DMS 273 (cell line): ENCODE measurements at regions not wholly inside any gene's neighbourhood (a gene's known extent, or its start where the extent isn't known, plus 50 kb on each side); places are given as distances from the start of the nearest gene placed in this dataset.
"Not testable (repeated sequence)": the region's sequence is repeated elsewhere in the genome, so short reads cannot be mapped to it uniquely, and the experiment has no call there.

ENCODE experiments used
- DNase-seq: peaks from one replicate; lab custom pipeline; 2025; ENCODE audit not compliant: unreplicated experiment; lab: John Stamatoyannopoulos, UW

DNA sequence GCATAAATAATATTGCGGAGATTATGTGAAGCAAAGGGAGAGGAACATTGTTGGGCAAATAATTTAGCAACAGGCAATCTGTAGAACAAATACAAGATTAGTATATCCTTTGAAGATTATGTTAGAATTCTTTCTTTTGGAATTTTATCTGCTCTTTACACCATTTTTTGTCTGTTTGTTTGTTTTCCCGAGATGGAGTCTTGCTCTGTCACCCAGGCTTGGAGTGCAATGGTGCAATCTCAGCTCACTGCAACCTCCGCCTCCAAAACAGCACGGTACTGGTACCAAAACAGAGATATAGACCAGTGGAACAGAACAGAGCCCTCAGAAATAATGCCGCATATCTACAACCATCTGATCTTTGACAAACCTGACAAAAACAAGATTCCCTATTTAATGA is 250.3 kb downstream of the FSIP2 start:
- DNase-seq = not testable (repeated sequence)

DNA sequence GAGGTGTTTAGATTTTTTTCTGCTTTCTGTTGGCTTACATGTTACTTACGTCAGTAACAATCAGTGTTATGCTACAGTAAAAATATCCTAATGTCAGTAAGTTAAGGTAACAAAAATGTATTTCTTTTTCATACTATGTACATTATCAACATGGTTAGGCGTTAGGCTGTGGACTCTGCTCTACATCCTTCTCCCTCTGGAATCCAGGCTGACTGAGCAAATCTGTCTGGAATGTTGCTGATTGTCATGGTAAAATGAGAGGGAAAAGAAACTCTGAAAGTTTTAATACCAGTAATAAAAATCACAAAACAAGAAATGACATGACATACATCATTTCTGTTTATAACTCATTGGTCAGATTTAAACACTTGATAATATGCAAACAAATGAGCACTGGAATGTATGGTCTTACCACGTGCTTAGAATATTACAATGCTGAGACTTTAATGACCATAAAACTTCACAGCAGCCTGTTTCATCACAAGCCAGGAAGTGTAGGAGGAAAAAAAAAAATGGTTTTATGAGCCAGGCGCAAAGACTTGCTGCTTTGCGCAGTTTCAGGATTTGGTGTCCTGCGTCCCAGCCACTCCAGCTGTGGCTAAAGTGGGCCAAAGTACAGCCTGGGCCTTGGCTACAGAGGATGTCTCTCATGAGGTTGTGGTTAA is 252.4 kb downstream of the FSIP2 start:
- no peak for DNase-seq

DNA sequence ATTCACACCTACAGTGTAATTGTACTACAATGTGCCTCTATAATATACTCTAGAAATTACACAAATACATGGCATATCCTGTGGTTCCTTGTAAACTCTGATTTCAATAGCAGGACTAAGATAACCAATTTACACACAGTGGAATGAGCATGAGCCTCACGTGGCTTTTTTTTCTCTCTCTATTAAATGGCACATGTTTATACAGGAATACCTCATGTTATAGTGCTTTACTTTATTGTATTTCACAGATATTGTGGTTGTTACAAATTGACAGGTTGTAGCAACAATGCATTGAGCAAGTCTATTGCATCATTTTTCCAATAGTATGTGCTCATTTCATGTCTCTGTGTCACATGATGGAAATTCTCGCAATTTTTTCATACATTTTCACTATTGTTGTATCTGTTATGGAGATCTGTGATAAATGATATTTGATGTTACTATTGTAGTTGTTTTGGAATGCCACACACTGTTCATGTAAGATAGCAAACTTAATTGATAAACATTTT is 260.0 kb downstream of the FSIP2 start:
- no peak for DNase-seq

DNA sequence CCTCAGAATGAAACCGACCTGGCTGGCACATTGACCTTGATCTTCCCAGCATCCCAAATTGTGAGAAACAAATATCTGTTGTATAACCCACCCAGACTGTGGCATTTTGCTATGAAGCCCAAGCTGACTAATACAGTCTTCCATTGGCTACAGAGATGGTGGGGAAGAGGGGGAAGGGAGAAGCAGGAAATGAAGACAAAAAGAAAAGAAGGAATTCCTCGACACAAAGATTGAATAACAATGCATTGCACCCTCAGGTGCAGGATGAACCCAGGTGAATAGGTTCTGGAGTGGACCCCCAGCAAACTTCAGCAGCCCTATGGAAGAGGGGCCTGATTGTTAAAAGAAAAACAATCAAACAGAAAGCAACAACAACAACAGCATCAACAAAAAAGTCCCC is 270.7 kb downstream of the FSIP2 start:
- DNase-seq = no peak

DNA sequence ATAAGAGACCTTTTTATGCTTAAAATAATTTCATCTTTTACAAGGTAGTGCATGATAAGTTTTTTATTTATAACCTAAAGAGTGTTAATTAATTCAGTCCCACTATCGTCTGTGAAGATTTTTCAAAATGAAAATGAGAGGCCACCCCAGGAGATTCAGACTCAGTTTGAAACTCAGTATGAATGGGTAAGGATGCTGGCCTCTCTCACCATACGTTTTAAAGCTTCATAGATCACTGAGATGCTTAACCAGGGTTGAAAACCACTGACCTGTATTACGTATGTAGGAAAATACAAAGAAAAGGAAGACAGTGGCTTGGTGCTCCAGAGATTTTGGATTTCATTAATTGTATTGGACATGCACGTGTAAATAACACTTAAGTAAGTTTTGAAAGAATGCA is 278.7 kb downstream of the FSIP2 start:
- DNase-seq = no peak

DNA sequence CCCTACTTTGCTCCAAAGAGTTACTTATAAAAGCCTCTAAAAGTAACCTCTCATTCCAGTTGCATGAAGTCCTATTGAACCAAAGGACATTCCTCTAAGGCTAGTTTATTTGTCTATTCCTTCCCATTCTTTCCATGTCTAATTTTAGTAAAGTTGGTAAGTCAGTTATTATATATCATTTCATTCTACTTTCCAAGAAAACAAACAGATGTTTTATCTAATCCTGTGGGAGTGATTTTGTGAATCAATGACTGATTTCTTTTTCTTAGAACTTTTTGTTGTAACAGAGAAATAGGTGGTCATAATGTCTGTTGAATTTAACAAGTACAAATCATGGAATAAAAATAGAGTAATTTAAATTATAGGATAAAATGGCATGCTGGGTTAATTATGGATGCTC is 286.3 kb downstream of the FSIP2 start:
- DNase-seq = no peak

DNA sequence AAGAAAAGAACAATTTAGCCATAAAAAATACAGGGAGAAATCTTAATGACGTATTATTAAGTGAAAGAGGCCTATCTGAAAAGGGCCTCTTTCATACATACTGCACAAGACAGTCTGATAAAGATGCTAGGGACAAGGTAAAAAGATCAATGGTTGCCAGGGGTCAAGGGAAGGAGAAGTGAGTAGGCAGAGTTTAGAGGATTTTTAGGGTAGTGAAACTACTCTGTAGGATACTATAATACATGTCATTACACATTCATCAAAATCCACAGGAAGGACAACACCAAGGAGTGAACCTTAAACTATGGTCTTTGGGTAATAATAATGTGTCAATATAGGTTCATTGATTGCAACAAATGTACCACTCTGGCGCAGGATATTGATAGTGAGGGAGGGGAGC is 289.3 kb downstream of the FSIP2 start:
- no peak for DNase-seq

DNA sequence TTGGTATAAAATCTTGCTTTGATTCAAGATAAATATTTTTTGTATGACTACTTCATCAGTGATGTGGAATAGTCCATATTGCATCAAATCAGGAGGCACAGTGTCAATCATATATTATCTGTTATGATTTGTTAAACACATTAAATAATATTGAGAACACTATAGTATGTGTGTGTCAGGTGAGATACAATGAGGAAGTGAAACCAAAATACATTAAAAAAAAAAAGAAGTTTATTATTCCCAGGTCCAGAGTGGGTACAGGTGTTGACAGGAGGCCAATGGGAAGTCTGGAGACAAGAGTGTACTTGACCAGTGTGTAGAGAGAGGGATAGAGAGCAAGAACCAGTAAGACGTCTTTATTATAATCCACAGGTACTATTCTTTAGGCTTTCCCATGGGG is 292.6 kb downstream of the FSIP2 start:
- no peak for DNase-seq

DNA sequence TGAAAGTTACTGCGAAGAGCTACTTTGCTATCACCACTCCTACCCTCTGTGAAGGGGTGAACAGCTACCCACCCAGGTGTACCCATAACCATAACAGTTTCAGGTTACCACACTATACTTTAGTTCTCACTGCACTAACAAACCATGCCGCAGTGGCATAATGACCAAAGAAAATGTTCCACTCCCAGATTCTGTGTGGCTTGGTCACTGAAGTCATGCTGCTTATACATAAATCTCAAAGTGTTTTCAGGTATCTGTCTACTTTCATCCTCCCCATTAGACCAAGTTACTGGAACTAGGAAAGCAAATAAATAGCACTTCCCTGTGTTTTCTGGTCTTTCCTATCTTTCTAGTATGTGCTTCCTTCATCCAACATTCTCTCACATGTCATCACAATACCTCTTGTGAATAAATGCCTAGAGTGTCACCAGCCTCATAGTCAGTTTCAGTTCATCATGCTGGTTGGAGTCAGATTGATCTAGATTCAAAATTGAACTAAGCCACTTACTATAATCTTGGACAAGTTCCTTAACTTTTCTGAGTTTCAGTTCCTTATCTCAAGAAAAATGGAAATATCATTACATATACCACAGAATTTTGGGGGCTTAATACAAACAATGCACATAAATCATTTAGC is 293.6 kb downstream of the FSIP2 start:
- no peak for DNase-seq

DNA sequence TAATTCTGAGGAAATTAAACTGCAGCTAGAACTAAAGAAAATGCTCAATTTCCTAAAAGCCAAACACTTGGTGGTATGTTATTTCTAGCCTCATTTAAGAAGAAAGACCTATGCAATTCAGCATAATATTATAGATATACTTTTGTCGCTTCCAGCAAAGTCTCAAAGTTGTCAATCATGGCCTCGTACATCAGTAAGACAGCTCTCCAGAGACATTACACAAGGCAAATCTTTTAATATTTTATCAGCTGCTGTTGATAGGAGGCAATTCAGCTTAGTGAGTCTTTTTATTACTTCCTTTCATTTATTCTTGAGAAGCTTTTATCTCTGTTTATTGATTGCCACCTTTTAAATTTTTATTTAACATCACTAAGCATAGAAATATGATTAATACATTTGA is 294.3 kb downstream of the FSIP2 start:
- no peak for DNase-seq

DNA sequence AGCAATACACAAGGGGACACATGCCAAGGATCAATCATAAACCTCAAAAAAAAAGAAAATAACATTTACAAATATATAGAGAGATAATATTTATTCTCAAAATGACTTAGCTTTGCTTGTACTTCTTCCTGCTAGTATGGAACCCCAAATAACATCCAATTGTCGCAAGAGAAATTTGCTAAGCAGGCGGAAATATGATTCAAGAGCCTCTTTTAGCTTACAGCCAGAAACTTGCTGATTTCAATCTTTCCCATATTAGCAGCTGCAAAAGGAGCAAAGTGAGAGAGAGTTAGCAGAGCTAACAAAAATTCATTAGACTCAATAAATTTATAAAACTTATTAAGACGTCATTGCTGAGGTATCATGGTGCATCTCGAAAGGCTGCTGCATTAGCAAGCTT is 294.9 kb downstream of the FSIP2 start:
- no peak for DNase-seq

DNA sequence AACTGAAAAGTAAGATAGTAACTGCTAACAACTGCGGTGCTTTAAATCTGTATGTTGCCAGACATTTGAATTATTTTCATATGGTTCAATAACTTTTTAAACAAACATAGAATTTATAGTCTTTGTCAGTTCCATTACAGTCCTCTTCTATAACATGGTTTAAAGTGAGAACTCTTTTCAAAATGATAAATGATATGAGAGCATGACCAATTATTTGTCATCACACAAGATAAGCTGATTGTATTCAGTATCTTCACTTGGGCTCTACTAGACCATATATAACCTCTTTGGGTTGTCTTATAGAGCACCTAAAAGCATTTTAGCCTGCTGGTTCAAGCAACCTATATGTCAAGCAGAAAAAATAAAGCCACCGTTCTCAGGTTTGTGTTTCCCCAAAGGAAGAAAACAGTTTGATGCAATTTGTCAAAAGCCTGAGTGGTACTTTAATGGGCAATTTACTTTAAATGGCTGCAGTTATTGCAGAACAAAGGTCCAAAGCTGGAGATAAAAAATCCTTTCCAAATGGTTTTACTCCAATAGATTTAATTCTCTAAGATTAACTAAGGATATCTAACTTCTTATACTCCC is 298.4 kb downstream of the FSIP2 start:
- DNase-seq = no peak

DNA sequence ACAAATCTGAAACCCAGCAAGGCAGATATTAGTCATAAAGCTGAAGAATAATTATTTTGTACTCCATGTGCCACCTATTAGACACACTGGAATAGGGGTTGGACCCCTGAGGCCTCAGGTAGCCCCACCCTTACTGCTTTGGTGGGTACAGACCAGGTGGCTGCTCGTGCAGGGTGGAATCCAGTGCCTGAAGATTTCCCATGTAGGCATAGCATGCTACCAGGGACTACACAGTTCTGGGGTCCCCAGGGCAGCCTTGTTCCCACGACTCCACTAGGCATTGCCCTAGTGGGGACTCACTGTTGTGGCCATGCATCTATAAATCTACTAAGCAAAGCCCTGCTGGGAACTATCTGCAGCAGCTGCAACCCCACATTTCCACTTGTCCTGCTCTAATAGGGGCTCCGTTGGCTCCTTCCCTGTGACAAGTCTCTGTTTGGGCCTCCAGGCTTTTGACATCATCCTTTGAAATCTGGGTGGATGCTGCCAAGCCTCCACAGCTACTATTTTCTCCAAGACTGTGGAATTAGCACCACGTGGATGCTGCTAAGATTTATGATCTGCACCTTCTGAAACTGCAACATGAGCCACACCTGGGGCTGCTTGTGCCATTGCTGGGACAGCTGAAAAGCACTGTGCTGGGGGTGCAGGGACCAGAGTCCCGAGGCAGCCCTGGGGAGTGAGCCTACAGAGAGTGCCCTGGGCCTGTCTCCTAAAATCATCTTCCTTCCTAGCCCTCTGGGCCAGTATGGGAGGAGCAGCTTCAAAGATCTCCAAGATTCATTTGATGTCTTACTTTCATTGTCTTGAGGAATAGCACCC is 303.8 kb downstream of the FSIP2 start:
- DNase-seq = no peak

DNA sequence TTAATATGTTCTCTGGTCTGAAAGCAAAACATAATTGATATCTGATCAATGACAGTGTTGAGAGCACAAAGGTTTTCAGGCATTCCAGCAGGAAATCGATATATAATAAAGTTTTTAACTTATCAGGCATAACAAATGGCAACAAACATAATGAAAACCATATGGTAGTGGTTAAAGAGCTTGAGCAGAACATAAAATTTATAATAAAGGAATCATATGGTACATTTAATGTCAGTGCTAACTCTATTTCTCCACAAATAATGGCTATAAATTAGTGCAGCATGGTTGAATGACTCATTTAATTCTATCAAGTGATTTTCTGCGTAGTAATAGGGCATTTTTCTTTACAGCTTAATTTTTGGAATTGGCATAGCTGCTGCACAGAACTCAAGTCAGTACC is 306.2 kb downstream of the FSIP2 start:
- DNase-seq = no peak

DNA sequence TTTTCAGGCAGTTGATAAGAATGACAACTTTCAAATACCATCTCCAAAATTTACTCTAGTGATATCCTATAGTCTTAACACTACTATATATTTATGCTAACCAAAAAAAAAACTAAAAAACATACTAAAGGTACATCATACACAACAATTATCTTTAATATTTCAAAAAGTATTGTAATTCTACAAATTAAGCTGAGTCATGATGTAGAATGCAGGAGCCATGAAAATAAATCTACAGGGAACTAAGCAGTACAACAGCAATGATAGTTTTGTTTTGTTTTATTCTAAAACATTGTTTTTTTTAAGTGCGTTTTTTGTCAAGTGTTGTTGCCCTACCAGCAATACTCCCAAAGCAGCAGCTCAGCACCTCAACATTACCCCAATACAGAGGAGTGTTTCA is 314.3 kb downstream of the FSIP2 start:
- DNase-seq = no peak

DNA sequence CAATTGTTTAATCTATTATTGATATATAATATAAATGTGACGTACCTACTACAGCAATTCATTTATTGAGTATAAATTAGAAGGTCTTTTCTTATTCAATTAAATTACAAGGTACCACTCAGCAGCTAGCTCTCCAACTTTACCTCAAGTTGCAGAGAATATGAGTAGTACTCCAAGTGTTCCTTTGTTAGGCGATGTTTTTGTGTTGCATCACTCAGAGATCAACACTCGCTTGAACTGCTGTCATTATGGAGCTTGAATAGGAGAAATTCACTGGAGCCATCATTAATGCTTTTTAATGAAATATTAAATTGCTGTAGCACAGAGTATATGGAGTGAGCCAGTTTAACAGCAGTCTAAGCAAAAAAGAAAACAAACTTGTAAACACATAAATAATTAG is 320.0 kb downstream of the FSIP2 start:
- peak; percentile 1 for DNase-seq

DNA sequence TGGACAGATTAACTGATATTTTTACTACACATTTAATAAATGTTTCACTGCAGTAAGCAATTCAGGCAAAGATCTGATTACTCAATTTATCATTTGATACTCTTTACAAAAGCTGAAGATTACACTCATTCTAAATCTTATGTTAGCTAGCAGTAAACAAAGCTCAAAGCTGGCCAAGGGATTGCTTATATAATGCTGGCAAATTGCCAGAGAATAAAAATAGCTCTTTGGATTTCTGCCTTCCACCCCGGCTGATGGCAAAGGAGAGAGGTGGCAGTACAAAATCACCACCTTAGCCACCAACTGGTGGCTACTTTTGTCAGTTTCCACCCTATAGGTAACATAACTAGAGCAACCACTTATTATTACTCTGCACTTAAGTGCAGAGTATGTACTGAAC is 320.5 kb downstream of the FSIP2 start:
- DNase-seq = peak; percentile 55

DNA sequence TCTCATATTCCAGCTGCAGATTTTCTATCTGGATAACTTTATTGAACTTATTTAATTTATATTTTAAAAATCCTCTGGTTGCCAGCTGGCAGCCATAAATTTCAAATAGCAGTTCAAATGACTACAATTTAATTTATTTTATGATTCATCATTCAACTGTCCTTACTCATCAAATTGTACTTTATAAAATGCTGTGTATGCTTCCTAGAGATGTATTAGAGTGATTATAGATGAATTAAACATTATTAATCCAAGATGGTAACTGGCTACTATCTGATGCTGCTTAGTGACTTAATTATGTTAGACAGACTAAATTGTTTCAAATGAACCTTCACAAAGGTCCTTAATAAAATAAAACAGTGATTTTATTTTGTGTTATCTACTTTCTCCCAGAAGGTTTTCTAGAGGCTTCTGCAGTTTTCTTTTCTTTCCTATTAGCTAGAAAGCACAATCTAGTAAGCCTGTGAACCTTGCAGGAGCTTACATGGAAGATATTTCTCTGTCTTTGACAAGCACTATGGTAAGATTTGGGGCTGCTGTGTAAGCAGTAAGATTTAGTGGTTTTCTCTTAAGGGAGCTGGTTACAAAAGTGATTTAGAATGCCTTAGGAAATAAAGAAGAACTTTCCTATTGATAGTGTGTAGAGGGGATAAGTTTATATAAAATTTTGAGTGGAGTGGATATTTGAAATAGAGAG is 322.3 kb downstream of the FSIP2 start:
- DNase-seq = no peak

DNA sequence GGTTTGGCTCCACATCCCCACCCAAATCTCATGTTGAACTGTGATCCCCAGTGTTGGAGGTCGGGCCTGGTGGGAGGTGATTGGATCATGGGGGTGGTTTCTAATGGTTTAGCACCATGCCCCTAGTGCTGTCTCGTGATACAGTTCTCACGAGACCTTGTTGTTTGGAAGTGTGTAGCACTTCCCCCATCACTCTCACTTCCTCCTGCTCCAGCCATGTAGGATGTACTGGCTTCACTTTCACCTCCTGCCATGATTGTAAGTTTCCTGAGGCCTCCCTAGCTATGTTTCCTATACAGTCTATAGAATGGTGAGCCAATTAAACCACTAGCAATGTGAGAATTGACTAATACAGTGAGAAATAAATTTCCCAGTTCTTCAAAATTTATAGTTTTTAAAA is 325.9 kb downstream of the FSIP2 start:
- no peak for DNase-seq

DNA sequence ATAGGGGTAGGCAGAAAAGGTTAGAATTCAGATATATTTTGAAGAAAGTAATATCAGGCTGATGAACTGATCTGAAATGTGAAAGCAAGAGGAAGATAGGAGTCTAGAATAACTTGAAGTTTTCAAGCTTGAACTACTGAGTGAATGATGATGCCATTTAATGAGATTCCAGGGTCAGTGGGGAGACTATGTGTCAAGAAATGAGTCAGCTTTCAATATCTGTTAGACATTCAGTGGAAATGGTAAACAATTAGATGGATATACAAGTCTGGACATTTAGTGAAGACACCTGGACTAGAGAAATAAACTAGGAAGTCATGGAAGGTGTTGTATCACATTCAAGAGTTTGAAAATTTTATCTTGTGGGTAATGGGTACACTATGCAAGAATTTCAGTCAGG is 326.9 kb downstream of the FSIP2 start:
- no peak for DNase-seq

DNA sequence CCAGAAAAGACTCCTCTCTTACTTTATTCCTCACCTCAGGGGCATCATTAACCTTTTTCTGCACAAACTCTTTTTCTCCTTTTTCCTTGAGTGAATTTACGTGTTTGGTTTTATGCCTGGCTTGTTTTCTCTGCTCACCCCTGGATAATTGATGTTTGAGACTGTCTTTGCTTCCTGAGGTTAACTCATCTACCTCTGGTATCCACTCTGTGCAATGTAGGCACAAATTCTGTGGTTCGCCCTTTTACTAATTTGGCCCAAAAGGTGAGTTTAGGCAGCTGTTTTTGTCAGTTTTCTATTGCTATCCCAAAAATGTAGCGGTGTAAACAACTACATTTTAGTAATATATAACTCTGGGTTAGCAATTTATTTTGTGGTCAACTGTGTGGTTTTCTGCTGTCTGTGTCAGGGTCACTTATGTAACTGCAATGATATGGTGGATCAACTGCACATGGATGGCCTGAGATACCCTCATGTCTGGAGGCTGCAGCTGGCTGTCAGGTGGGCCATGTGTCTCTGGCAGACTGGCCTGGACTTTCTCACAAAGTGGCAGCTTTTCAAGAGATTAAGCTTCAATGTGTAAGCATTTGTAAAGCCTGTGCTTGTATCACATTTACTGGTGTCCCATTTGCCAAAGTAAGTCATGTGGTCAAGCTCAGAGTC is 329.7 kb downstream of the FSIP2 start:
- peak; percentile 6 for DNase-seq
